H9 (cell line): ENCODE measurements at regions not wholly inside any gene's neighbourhood (a gene's known extent, or its start where the extent isn't known, plus 50 kb on each side); places are given as distances from the start of the nearest gene placed in this dataset.

Experiments
- DNase-seq: peaks from one replicate; pipeline ENCODE4 v3.0.0-alpha.2; 2017
- H2AFZ ChIP-seq: one replicate; pipeline ENCODE4 v1.6.1; 2013; ENCODE audit warnings: mild to moderate bottlenecking, low read length, control low read depth, moderate library complexity
- H2AK5ac ChIP-seq: 2 replicates; pipeline ENCODE4 v1.6.1; 2013; ENCODE audit warnings: low read length, control low read depth, mixed read lengths; ENCODE audit not compliant: insufficient read length
- H2BK120ac ChIP-seq: one replicate; pipeline ENCODE4 v1.6.1; 2013; ENCODE audit warnings: low read depth, mild to moderate bottlenecking, low read length, control low read depth, inconsistent platforms; ENCODE audit not compliant: poor library complexity, severe bottlenecking
- H2BK12ac ChIP-seq: 2 replicates; pipeline ENCODE4 v1.6.1; 2013; ENCODE audit warnings: low read length, control low read depth, mixed read lengths, low read depth; ENCODE audit not compliant: insufficient read length
- H2BK15ac ChIP-seq: 2 replicates; pipeline ENCODE4 v1.6.1; 2013; ENCODE audit warnings: low read depth, low read length, control low read depth
- H2BK20ac ChIP-seq: one replicate; pipeline ENCODE4 v1.6.1; 2013; ENCODE audit warnings: low read depth, mild to moderate bottlenecking, low read length, control low read depth, inconsistent platforms; ENCODE audit not compliant: poor library complexity, severe bottlenecking
- H2BK5ac ChIP-seq: 2 replicates; pipeline ENCODE4 v1.6.1; 2013; ENCODE audit warnings: low read length, control low read depth, mixed read lengths; ENCODE audit not compliant: insufficient read length
- H3K14ac ChIP-seq: 2 replicates; pipeline ENCODE4 v1.6.1; 2013; ENCODE audit warnings: low read length, control low read depth; ENCODE audit not compliant: insufficient read depth
- H3K18ac ChIP-seq: 2 replicates; pipeline ENCODE4 v1.6.1; 2013; ENCODE audit warnings: low read depth, mild to moderate bottlenecking, mixed read lengths, low read length, control low read depth; ENCODE audit not compliant: insufficient read length
- H3K23ac ChIP-seq: 2 replicates; pipeline ENCODE4 v1.6.1; 2013; ENCODE audit warnings: low read length, control low read depth, mixed read lengths, low read depth; ENCODE audit not compliant: insufficient read length
- H3K23me2 ChIP-seq: 2 replicates; pipeline ENCODE4 v1.6.1; 2013; ENCODE audit warnings: low read depth, mild to moderate bottlenecking, mixed read lengths, low read length, control low read depth; ENCODE audit not compliant: insufficient read length, poor library complexity, severe bottlenecking
- H3K27ac ChIP-seq: 2 replicates; pipeline ENCODE4 v1.5.1; 2013; ENCODE audit warnings: low read length, control low read depth, mixed read lengths, low read depth; ENCODE audit not compliant: insufficient read length
- H3K27me3 ChIP-seq: 2 replicates; pipeline ENCODE4 v1.6.1; 2013; ENCODE audit warnings: low read length, control low read depth, inconsistent platforms; ENCODE audit not compliant: insufficient read depth
- H3K4ac ChIP-seq: 2 replicates; pipeline ENCODE4 v1.6.1; 2013; ENCODE audit warnings: low read depth, mild to moderate bottlenecking, control low read depth, inconsistent platforms, low read length, moderate library complexity
- H3K4me1 ChIP-seq: 2 replicates; pipeline ENCODE4 v1.6.1; 2013; ENCODE audit warnings: low read length, control low read depth, inconsistent platforms; ENCODE audit not compliant: insufficient read depth
- H3K4me2 ChIP-seq: 2 replicates; pipeline ENCODE4 v1.6.1; 2013; ENCODE audit warnings: low read length, control low read depth, mixed read lengths; ENCODE audit not compliant: insufficient read length, insufficient read depth
- H3K56ac ChIP-seq: 2 replicates; pipeline ENCODE4 v1.6.1; 2013; ENCODE audit warnings: low read depth, mild to moderate bottlenecking, mixed read lengths, low read length, control low read depth; ENCODE audit not compliant: insufficient read length
- H3K79me1 ChIP-seq: 2 replicates; pipeline ENCODE4 v1.6.1; 2013; ENCODE audit warnings: low read depth, mild to moderate bottlenecking, moderate library complexity, low read length, control low read depth, inconsistent platforms; ENCODE audit not compliant: insufficient read depth, poor library complexity, severe bottlenecking
- H3K79me2 ChIP-seq: 2 replicates; pipeline ENCODE4 v1.6.1; 2013; ENCODE audit warnings: low read length, control low read depth, inconsistent platforms; ENCODE audit not compliant: insufficient read depth
- H3K9ac ChIP-seq: 2 replicates; pipeline ENCODE4 v1.6.1; 2013; ENCODE audit warnings: low read length, control low read depth, mixed read lengths; ENCODE audit not compliant: insufficient read length; ENCODE audit errors: extremely low read depth
- H3K9me3 ChIP-seq: one replicate; pipeline ENCODE4 v1.6.1; 2013; ENCODE audit warnings: low read depth, low read length, inconsistent platforms; ENCODE audit not compliant: control insufficient read depth
- H3T11ph ChIP-seq: one replicate; pipeline ENCODE4 v1.6.1; 2013; ENCODE audit warnings: mild to moderate bottlenecking, low read length, control low read depth, inconsistent platforms
- H4K20me1 ChIP-seq: one replicate; pipeline ENCODE4 v1.6.1; 2013; ENCODE audit not compliant: control insufficient read depth, insufficient read length, insufficient read depth
- H4K5ac ChIP-seq: 2 replicates; pipeline ENCODE4 v1.6.1; 2013; ENCODE audit warnings: low read depth, mild to moderate bottlenecking, mixed read lengths, low read length, control low read depth; ENCODE audit not compliant: insufficient read length
- H4K8ac ChIP-seq: replicated peaks from 2 replicates; pipeline ENCODE4 v1.6.1; 2013; ENCODE audit warnings: low read length, control low read depth, mixed read lengths, low read depth; ENCODE audit not compliant: insufficient read length
- H4K91ac ChIP-seq: 2 replicates; pipeline ENCODE4 v1.6.1; 2013; ENCODE audit warnings: low read depth, mild to moderate bottlenecking, moderate library complexity, mixed read lengths, low read length, control low read depth; ENCODE audit not compliant: insufficient read length
- H3K27ac Mint-ChIP-seq, 3 experiments: 2 replicates in 2 of 3; 3 replicates in 1 of 3; pipeline ENCODE4 v1.8.0; 2020 to 2021; ENCODE audit warnings: mixed read lengths in 3 of 3, mild to moderate bottlenecking in 1 of 3, moderate library complexity in 1 of 3
- H3K27me3 Mint-ChIP-seq: 2 replicates; pipeline ENCODE4 v1.8.0; 2021; ENCODE audit warnings: low read depth, mild to moderate bottlenecking, moderate library complexity, mixed read lengths
- H3K36me3 Mint-ChIP-seq, 3 experiments: 2 replicates in 2 of 3; 3 replicates in 1 of 3; pipeline ENCODE4 v1.8.0; 2020 to 2021; ENCODE audit warnings: low read depth in 3 of 3, mixed read lengths in 3 of 3; ENCODE audit not compliant: insufficient read depth in 1 of 3
- H3K4me1 Mint-ChIP-seq, 2 experiments: 2 replicates each; pipeline ENCODE4 v1.8.0; 2020; ENCODE audit warnings: mixed read lengths in 2 of 2
- H3K4me3 Mint-ChIP-seq, 2 experiments: 2 replicates in 1 of 2; 3 replicates in 1 of 2; pipeline ENCODE4 v1.8.0; 2020 to 2021; ENCODE audit warnings: mild to moderate bottlenecking in 2 of 2, mixed read lengths in 2 of 2, moderate library complexity in 1 of 2
- H3K9me3 Mint-ChIP-seq, 2 experiments: 2 replicates in 1 of 2; 3 replicates in 1 of 2; pipeline ENCODE4 v1.8.0; 2020; ENCODE audit warnings: mild to moderate bottlenecking in 2 of 2, mixed read lengths in 2 of 2, moderate library complexity in 1 of 2
- CTCF ChIP-seq: fragments of 200-600 bp; sonication (generic); conservative IDR thresholded peaks from 3 replicates; pipeline ENCODE4 v1.8.0; 2021; ENCODE audit warnings: antibody characterized with exemption, mild to moderate bottlenecking

DNA sequence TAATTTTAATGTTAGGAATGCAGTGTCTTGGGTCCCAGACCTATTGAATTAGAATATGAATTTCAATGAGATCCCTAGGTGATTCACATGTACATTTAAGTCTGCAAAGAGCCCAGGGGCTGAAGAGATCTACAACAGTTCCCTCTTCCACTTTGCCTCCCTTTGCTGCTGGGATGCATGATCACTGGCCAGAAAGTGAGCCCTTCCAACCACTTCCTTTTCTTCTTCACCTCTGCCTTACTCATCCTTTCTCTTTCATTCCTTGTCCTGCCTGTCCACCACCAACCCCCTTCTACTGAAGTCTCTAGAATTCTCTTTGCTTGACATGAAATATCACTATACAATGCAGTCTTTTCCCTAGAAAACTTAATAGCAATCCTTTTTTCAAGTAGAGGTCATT is 222.4 kb upstream of the LRIG1 start:
- Mint-ChIP-seq H3K4me1 (peaks cover 17 to 21% of the 10 kb centered on the region in 2 experiments), H3K36me3 (no peaks in the 10 kb centered on the region), H3K4me3 (no peak overlapping the region), H3K9me3 (no peaks in the 10 kb centered on the region), H3K27me3 (peaks cover 2% of the 10 kb centered on the region), H3K27ac (peak overlapping the region in 2 of 3 experiments; percentile 5 to 35; a peak in 3 of 7 replicates)
- Histone ChIP-seq H4K20me1 (no peaks in the 10 kb centered on the region), H3K18ac (no peak overlapping the region), H4K91ac (no peak overlapping the region), H3T11ph (no peak overlapping the region), H3K27me3 (no peaks in the 10 kb centered on the region), H3K23ac (no peak overlapping the region), H3K56ac (no peak overlapping the region), H2AK5ac (no peak overlapping the region), H2AFZ (no peak overlapping the region), H3K79me1 (no peaks in the 10 kb centered on the region), H4K8ac (no peak overlapping the region), H3K4ac (no peak overlapping the region), H3K4me1 (peaks cover 6% of the 10 kb centered on the region), H2BK5ac (no peak overlapping the region), H3K9me3 (no peaks in the 10 kb centered on the region), H3K4me2 (no peak overlapping the region), H3K27ac (no peak overlapping the region), H2BK12ac (no peak overlapping the region), H3K79me2 (no peaks in the 10 kb centered on the region), H2BK20ac (no peak overlapping the region), H3K9ac (no peak overlapping the region), H3K14ac (no peak overlapping the region), H2BK15ac (no peak overlapping the region), H4K5ac (no peak overlapping the region), H3K23me2 (no peaks in the 10 kb centered on the region), H2BK120ac (no peak overlapping the region)
- TF ChIP-seq CTCF: no peak
- DNase-seq: no peak
